A549 (cell line): ENCODE measurements at regions not wholly inside any gene's neighbourhood (a gene's known extent, or its start where the extent isn't known, plus 50 kb on each side); places are given as distances from the start of the nearest gene placed in this dataset.

Experiments
- CTCF ChIP-seq: fragments of >200 bp; sonication (Bioruptor Twin); formaldehyde crosslinking; IDR thresholded peaks from 3 replicates; pipeline ENCODE4 v1.5.1; 2016
- ESRRA ChIP-seq: fragments of 150-350 bp; IDR thresholded peaks from 2 replicates; pipeline ENCODE4 v1.6.1; 2014; ENCODE audit warnings: mild to moderate bottlenecking, low read length, borderline replicate concordance
- FOSL2 ChIP-seq, 2 experiments: fragments of 450-650 bp in 1 of 2; fragments of >200 bp in 1 of 2; sonication (Bioruptor Twin) in 1 of 2; formaldehyde crosslinking; IDR thresholded peaks; 2 replicates each; pipeline versions ENCODE4 v1.5.0 to v1.6.1; 2016 to 2020; ENCODE audit warnings: mild to moderate bottlenecking in 1 of 2, moderate library complexity in 1 of 2
- NPAS2 ChIP-seq: fragments of 250-450 bp; sonication (Bioruptor Pico); IDR thresholded peaks from 2 replicates; pipeline ENCODE4 v1.8.0; 2022; ENCODE audit warnings: mild to moderate bottlenecking, moderate library complexity, borderline replicate concordance
- POLR2A ChIP-seq: IDR thresholded peaks from 2 replicates; pipeline ENCODE4 v1.6.1; 2012; ENCODE audit warnings: mild to moderate bottlenecking, low read length
- RAD21 ChIP-seq, 2 experiments: fragments of >200 bp in 1 of 2; sonication (Bioruptor Twin) in 1 of 2; formaldehyde crosslinking in 1 of 2; IDR thresholded peaks in 1 of 2; conservative IDR thresholded peaks in 1 of 2; 2 replicates in 1 of 2; 3 replicates in 1 of 2; pipeline ENCODE4 v1.6.1; 2012 to 2018; ENCODE audit warnings: inconsistent platforms in 1 of 2
- SMC3 ChIP-seq: fragments of >200 bp; sonication (Bioruptor Twin); formaldehyde crosslinking; IDR thresholded peaks from 3 replicates; pipeline ENCODE4 v1.6.1; 2018; ENCODE audit warnings: inconsistent platforms
- ZSCAN20 ChIP-seq: fragments of 250-450 bp; sonication (Bioruptor Pico); IDR thresholded peaks from 2 replicates; pipeline ENCODE4 v1.8.0; 2022; ENCODE audit warnings: mild to moderate bottlenecking, moderate library complexity

- TF ChIP-seq ESRRA (no peak), RAD21 (conservative IDR thresholded peaks at IDR 0.05 in 1 of 2, IDR thresholded peaks at IDR 0.05 in 1 of 2) (no peak), CTCF (no peak), ZSCAN20 (CRISPR knock-in tag) (no peak), POLR2A (no peak), SMC3 (no peak), FOSL2 (IDR thresholded peaks at IDR 0.05) (no peak), FOSL2 (CRISPR knock-in tag; IDR thresholded peaks at IDR 0.05) (no peak), NPAS2 (CRISPR knock-in tag) (no peak)
Observed at GRCh38 chr18:43664487-43665008, 387.3 kb upstream of the SYT4 start.
